ENCODE measurements at regions not wholly inside any gene's neighbourhood (a gene's known extent, or its start where the extent isn't known, plus 50 kb on each side); places are given as distances from the start of the nearest gene placed in this dataset.

- Histone ChIP-seq H3K27ac (no peak overlapping the region), H3K4me3 (ENCODE audit: low read depth in 1 of 2, low read length in 1 of 2) (no peak overlapping the region), H3K4me1 (ENCODE audit: control insufficient read depth in 1 of 2, insufficient read depth in 1 of 2, low read depth in 1 of 2, low read length in 1 of 2) (no peaks in the 10 kb centered on the region), H3K36me3 (no peaks in the 10 kb centered on the region), H3K9me3 (no peaks in the 10 kb centered on the region), H3K27me3 (no peaks in the 10 kb centered on the region)
- no peak for TF ChIP-seq CTCF (IDR thresholded peaks at IDR 0.05)
Observed at GRCh38 chr3:186461141-186461540, 83.0 kb downstream of the CRYGS start.

- TF ChIP-seq CTCF (IDR thresholded peaks at IDR 0.05) = no peak
- Histone ChIP-seq H3K27ac (no peak overlapping the region), H3K27me3 (no peaks in the 10 kb centered on the region), H3K9me3 (no peaks in the 10 kb centered on the region), H3K36me3 (no peaks in the 10 kb centered on the region), H3K4me1 (ENCODE audit: control insufficient read depth in 1 of 2, insufficient read depth in 1 of 2, low read depth in 1 of 2, low read length in 1 of 2) (no peaks in the 10 kb centered on the region), H3K4me3 (ENCODE audit: low read depth in 1 of 2, low read length in 1 of 2) (no peak overlapping the region)
Observed at GRCh38 chr3:186459108-186459467, 85.1 kb downstream of the CRYGS start.

GRCh38 chr3:186458306-186459107 is 85.7 kb downstream of the CRYGS start:
- TF ChIP-seq CTCF (IDR thresholded peaks at IDR 0.05) = no peak
- Histone ChIP-seq H3K36me3 (no peaks in the 10 kb centered on the region), H3K4me1 (ENCODE audit: control insufficient read depth in 1 of 2, insufficient read depth in 1 of 2, low read depth in 1 of 2, low read length in 1 of 2) (no peaks in the 10 kb centered on the region), H3K4me3 (ENCODE audit: low read depth in 1 of 2, low read length in 1 of 2) (no peak overlapping the region), H3K27me3 (no peaks in the 10 kb centered on the region), H3K9me3 (no peaks in the 10 kb centered on the region), H3K27ac (no peak overlapping the region)

- Histone ChIP-seq H3K27me3 (no peaks in the 10 kb centered on the region), H3K9me3 (no peaks in the 10 kb centered on the region), H3K36me3 (no peaks in the 10 kb centered on the region), H3K27ac (no peak overlapping the region), H3K4me3 (ENCODE audit: low read depth in 1 of 2, low read length in 1 of 2) (no peak overlapping the region), H3K4me1 (ENCODE audit: control insufficient read depth in 1 of 2, insufficient read depth in 1 of 2, low read depth in 1 of 2, low read length in 1 of 2) (no peaks in the 10 kb centered on the region)
- TF ChIP-seq CTCF (IDR thresholded peaks at IDR 0.05) = no peak
Observed at GRCh38 chr3:186457236-186457635, 86.9 kb downstream of the CRYGS start.

GRCh38 chr3:186456731-186457191 is 87.4 kb downstream of the CRYGS start:
- H3K27ac ChIP-seq = no peak overlapping the region
- no peaks in the 10 kb centered on the region for H3K4me1 ChIP-seq (ENCODE audit: control insufficient read depth in 1 of 2, insufficient read depth in 1 of 2, low read depth in 1 of 2, low read length in 1 of 2)
- no peaks in the 10 kb centered on the region for H3K27me3 ChIP-seq
- H3K9me3 ChIP-seq = no peaks in the 10 kb centered on the region
- no peak overlapping the region for H3K4me3 ChIP-seq (ENCODE audit: low read depth in 1 of 2, low read length in 1 of 2)
- H3K36me3 ChIP-seq = no peaks in the 10 kb centered on the region
- TF ChIP-seq CTCF (IDR thresholded peaks at IDR 0.05) = no peak

Measured in neutrophil (primary cell).